LNCAP (cell line): ENCODE measurements at regions not wholly inside any gene's neighbourhood (a gene's known extent, or its start where the extent isn't known, plus 50 kb on each side); places are given as distances from the start of the nearest gene placed in this dataset.

Source experiments
- TF ChIP-seq, protein P1 (sequence below): fragments of 450-650 bp; IDR thresholded peaks from 2 replicates; pipeline ENCODE4 v1.5.1; 2017; ENCODE audit warnings: mild to moderate bottlenecking

DNA sequence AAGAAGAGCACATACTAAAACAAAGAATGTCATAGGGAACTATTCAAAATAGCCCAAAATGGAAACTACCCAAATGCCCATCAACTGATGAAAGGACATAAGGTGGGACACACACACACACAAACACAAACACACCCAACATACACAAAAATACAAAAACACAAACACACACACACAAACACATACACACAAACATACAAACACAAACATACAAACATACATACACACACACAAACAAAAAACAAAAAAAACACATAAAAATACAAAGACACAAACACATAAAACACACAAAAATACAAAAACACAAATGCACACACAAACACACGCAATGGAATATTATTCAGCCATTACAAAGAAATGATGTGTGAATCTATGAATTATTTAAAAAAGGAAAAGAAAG is 203.6 kb downstream of the ERMARD start:
- TF ChIP-seq, protein P1, sequence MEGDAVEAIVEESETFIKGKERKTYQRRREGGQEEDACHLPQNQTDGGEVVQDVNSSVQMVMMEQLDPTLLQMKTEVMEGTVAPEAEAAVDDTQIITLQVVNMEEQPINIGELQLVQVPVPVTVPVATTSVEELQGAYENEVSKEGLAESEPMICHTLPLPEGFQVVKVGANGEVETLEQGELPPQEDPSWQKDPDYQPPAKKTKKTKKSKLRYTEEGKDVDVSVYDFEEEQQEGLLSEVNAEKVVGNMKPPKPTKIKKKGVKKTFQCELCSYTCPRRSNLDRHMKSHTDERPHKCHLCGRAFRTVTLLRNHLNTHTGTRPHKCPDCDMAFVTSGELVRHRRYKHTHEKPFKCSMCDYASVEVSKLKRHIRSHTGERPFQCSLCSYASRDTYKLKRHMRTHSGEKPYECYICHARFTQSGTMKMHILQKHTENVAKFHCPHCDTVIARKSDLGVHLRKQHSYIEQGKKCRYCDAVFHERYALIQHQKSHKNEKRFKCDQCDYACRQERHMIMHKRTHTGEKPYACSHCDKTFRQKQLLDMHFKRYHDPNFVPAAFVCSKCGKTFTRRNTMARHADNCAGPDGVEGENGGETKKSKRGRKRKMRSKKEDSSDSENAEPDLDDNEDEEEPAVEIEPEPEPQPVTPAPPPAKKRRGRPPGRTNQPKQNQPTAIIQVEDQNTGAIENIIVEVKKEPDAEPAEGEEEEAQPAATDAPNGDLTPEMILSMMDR, result no peak

DNA sequence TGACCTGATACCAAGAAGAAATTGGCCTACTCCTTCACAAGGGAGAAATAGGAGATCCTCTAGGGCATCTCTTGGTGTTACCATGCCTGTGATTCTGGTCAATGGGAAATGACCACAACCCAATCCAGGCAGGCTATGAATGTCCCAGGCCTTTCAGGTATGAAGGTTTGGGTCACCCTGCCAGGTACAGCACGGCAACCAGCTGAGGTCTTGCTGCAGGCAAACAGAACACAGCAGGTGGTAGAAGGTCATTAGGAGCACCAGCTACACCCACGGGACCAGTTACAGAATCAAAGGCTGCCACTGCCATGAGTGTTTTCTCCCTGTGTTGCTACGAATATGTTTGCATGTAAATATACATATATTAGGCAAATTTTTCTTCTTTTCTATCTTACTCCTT is 202.3 kb downstream of the ERMARD start:
- TF ChIP-seq, protein P1, result no peak

DNA sequence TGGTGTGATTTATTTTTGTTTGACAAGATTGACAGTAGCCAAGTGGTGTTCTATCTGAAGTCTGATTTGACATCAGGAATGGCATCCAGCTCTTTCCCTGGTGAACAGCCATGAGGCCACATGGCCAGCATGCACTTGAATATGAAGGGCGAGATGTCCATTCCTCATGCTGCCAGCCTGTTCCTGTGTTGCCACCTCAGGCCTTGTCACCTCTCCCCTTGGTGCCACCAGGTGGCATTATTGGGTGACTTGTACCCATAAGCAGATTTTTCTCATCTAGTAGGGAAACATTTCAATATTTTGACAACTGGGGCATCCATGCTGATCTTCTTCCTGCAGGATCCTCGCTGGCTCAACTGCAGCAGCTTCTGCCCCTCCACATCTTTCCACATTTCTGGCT is 199.1 kb downstream of the ERMARD start:
- TF ChIP-seq, protein P1, result peak; percentile 72

DNA sequence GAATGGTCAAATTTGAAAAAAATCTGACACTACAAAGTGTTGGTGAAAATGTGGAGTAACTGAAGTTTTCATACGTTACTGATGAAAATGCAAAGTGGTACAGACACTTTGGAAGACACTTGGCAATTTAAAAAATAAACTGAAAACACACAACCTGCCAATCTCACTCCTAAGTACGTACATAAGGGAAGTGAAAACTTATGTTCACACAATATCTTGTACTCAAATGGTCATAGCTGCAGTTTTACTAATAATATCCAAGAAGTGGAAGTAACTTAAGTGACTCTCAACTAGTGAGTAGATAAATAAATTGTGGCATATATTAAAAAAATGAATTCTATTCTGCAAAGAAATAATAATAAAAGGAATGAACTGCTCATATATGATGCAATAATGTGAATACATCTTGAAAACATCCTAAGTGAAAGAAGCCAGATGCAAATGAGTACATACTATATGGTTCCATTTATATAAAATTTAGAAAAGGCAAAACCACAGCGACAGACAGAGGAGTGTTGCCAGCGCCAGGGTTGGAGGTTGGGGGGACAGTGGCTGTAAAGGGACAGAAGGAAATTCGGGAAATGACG is 198.2 kb downstream of the ERMARD start:
- TF ChIP-seq, protein P1, result no peak

DNA sequence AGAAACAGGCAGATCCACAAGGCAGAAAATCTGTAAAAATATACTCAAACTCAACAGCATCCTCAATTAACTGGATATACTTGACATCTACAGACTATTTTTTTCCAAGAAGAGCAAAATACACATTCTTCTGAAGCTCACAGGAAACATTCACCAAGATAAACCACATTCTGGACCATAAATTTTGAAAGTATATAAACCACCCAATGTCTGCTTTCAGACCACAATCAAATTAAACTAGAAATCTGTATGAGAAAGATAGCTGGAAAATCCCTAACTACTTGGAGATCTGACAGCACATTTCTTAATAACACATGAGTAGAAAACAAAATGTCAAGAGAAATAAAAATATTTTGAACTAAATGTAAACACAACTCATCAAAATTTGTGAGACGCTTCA is 195.5 kb downstream of the ERMARD start:
- TF ChIP-seq, protein P1, result no peak

DNA sequence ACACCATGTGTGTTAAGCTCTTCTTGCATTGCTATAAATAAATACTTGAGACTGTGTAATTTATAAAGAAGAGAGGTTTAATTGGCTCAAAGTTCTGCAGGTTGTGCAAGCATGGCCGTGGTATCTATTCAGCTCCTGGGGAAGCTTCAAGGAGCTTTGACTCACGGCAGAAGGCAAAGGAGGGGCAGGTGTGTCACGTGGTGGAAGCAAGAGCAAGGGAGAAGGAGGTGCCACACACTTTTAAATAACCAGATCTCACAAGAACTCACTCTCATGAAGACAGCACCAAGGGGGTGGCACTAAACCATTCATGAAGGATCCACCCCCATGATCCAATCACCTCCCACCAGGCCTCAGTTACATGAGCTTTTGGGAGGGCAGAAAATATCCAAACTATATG is 193.7 kb downstream of the ERMARD start:
- TF ChIP-seq, protein P1, result no peak

DNA sequence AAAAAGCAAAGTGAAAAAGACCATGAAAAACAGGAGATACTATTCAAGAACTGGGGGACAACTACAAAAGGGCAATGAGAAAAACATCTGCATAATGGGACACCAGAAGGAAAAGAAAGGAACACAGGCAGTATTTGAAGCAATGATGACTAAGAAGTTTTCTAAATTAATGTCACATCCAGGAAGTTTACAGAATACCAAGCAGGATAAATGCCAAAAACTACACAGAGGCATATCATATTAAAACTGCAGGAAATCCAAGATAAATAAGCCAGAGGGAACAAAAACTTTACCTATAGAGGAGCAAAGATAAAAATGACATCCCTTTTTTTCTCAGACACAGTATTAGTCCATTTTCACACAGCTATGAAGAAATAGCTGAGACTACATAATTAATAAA is 193.0 kb downstream of the ERMARD start:
- TF ChIP-seq, protein P1, result no peak

DNA sequence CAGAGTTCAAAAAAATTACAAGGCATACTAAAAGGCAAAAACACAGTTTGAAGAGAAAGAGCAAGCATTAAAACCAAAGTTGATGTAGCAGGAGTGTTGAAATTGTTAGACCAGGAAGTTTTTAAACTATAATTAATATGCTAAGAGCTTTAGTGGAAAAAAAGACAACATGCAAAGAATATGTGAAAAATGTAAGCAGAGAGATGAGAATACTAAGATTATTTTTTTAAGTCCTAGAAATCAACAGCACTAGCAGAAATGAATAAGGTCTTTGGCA is 192.6 kb downstream of the ERMARD start:
- TF ChIP-seq, protein P1, result no peak
